GM23338 (cell line): ENCODE measurements at regions not wholly inside any gene's neighbourhood (a gene's known extent, or its start where the extent isn't known, plus 50 kb on each side); places are given as distances from the start of the nearest gene placed in this dataset.

Experiments used
- ATAC-seq: fragments of 200-7000 bp; cut with Tn5 transposase; 3 replicates; pipeline ENCODE4 v1.9.1; 2020
- DNase-seq: peaks from one replicate; pipeline ENCODE4 v3.0.0-alpha.2; 2015; ENCODE audit warnings: low spot score
- H2AFZ ChIP-seq: fragments of 200-600 bp; sonication (generic); 2 replicates; pipeline ENCODE4 v1.8.0; 2016; ENCODE audit warnings: antibody characterized with exemption, mild to moderate bottlenecking, moderate library complexity
- H3F3A ChIP-seq: fragments of 200-600 bp; sonication (generic); replicated peaks from 2 replicates; pipeline ENCODE4 v1.8.0; 2017; ENCODE audit warnings: antibody characterized with exemption, mixed run types, low read depth
- H3K27ac ChIP-seq: fragments of 200-600 bp; sonication (generic); 2 replicates; pipeline ENCODE4 v1.6.1; 2016; ENCODE audit warnings: low read depth
- H3K27me3 ChIP-seq: fragments of 200-600 bp; sonication (generic); 2 replicates; pipeline ENCODE4 v1.8.0; 2016; ENCODE audit warnings: mild to moderate bottlenecking, mixed run types, moderate library complexity; ENCODE audit not compliant: insufficient read depth
- H3K36me3 ChIP-seq: fragments of 200-600 bp; sonication (generic); 2 replicates; pipeline ENCODE4 v1.8.0; 2016; ENCODE audit warnings: mild to moderate bottlenecking; ENCODE audit not compliant: insufficient read depth
- H3K4me1 ChIP-seq: fragments of 200-600 bp; sonication (generic); 2 replicates; pipeline ENCODE4 v1.8.0; 2016; ENCODE audit warnings: mild to moderate bottlenecking, moderate library complexity; ENCODE audit not compliant: insufficient read depth
- H3K4me2 ChIP-seq: fragments of 200-600 bp; sonication (generic); 2 replicates; pipeline ENCODE4 v1.7.1; 2017; ENCODE audit warnings: mixed run types
- H3K4me3 ChIP-seq: fragments of 200-600 bp; sonication (generic); 2 replicates; pipeline ENCODE4 v1.6.1; 2016; ENCODE audit warnings: mixed run types
- H3K79me2 ChIP-seq: fragments of 200-600 bp; sonication (generic); replicated peaks from 2 replicates; pipeline ENCODE4 v1.8.0; 2017; ENCODE audit warnings: mild to moderate bottlenecking; ENCODE audit not compliant: insufficient read depth
- H3K9me2 ChIP-seq: fragments of 200-600 bp; sonication (generic); 2 replicates; pipeline ENCODE4 v1.8.0; 2017; ENCODE audit not compliant: insufficient read depth
- H4K20me1 ChIP-seq: fragments of 200-600 bp; sonication (generic); replicated peaks from 2 replicates; pipeline ENCODE4 v1.8.0; 2017; ENCODE audit warnings: mild to moderate bottlenecking; ENCODE audit not compliant: insufficient read depth
- H3K27ac Mint-ChIP-seq: 2 replicates; pipeline ENCODE4 v1.8.0; 2020; ENCODE audit warnings: inconsistent platforms, mild to moderate bottlenecking, moderate library complexity, mixed read lengths
- H3K27me3 Mint-ChIP-seq: 3 replicates; pipeline ENCODE4 v1.8.0; 2022; ENCODE audit warnings: low read depth, mild to moderate bottlenecking, moderate library complexity, mixed read lengths, inconsistent platforms; ENCODE audit not compliant: insufficient read depth, poor library complexity
- H3K36me3 Mint-ChIP-seq: 3 replicates; pipeline ENCODE4 v1.8.0; 2021; ENCODE audit warnings: low read depth, mild to moderate bottlenecking, inconsistent platforms, moderate library complexity, mixed read lengths
- H3K4me1 Mint-ChIP-seq: 3 replicates; pipeline ENCODE4 v1.8.0; 2020; ENCODE audit warnings: mild to moderate bottlenecking, inconsistent platforms, mixed read lengths
- H3K4me3 Mint-ChIP-seq: 3 replicates; pipeline ENCODE4 v1.8.0; 2021; ENCODE audit warnings: moderate library complexity, mild to moderate bottlenecking, inconsistent platforms, mixed read lengths
- H3K9me3 Mint-ChIP-seq: 3 replicates; pipeline ENCODE4 v1.8.0; 2020; ENCODE audit warnings: moderate library complexity, mild to moderate bottlenecking, inconsistent platforms, mixed read lengths
- CTCF ChIP-seq, 2 experiments: fragments of 200-600 bp in 1 of 2; sonication (generic) in 1 of 2; conservative IDR thresholded peaks; 2 replicates each; pipeline versions ENCODE4 v1.5.1 to v1.6.1; 2016 to 2017; ENCODE audit warnings: antibody characterized with exemption in 2 of 2, low read depth in 2 of 2, mild to moderate bottlenecking in 2 of 2, moderate library complexity in 1 of 2
- ETS1 ChIP-seq: IDR thresholded peaks from 2 replicates; pipeline ENCODE4 v1.6.1; 2016; ENCODE audit warnings: antibody characterized with exemption
- EZH2 ChIP-seq: fragments of 200-600 bp; sonication (generic); IDR thresholded peaks from one replicate; pipeline ENCODE4 v1.8.0; 2017; ENCODE audit warnings: antibody characterized with exemption, mild to moderate bottlenecking, low read depth; ENCODE audit not compliant: unreplicated experiment
- JUNB ChIP-seq: IDR thresholded peaks from one replicate; pipeline ENCODE4 v1.6.1; 2016; ENCODE audit warnings: antibody characterized with exemption; ENCODE audit not compliant: unreplicated experiment
- NANOG ChIP-seq: IDR thresholded peaks from 2 replicates; pipeline ENCODE4 v1.6.1; 2016; ENCODE audit warnings: antibody characterized with exemption, borderline replicate concordance
- POLR2AphosphoS5 ChIP-seq: IDR thresholded peaks from 2 replicates; pipeline ENCODE4 v1.6.1; 2016; ENCODE audit warnings: antibody characterized with exemption, low read depth
- REST ChIP-seq: IDR thresholded peaks from one replicate; pipeline ENCODE4 v1.6.1; 2018; ENCODE audit warnings: antibody characterized with exemption; ENCODE audit not compliant: unreplicated experiment
- STAT1 ChIP-seq: IDR thresholded peaks from one replicate; pipeline ENCODE4 v1.6.1; 2016; ENCODE audit warnings: antibody characterized with exemption; ENCODE audit not compliant: unreplicated experiment
- ZNF114 ChIP-seq: fragments of 250-450 bp; sonication (Bioruptor Pico); IDR thresholded peaks from 2 replicates; pipeline ENCODE4 v1.5.0; 2020; ENCODE audit warnings: mild to moderate bottlenecking, moderate library complexity
- ZNF331 ChIP-seq: fragments of 250-450 bp; sonication (Bioruptor Pico); IDR thresholded peaks from 2 replicates; pipeline ENCODE4 v1.5.0; 2020; ENCODE audit warnings: low read depth, mild to moderate bottlenecking, moderate library complexity
- ZNF462 ChIP-seq: fragments of 250-450 bp; sonication (Bioruptor Pico); IDR thresholded peaks from 2 replicates; pipeline ENCODE4 v1.5.0; 2020; ENCODE audit warnings: mild to moderate bottlenecking, moderate library complexity

- TF ChIP-seq REST (no peak), ZNF114 (no peak), JUNB (no peak), POLR2AphosphoS5 (no peak), CTCF (conservative IDR thresholded peaks at IDR 0.05; ENCODE audit: low read depth in 2 of 2) (no peak)
Observed at GRCh38 chr4:114200026-114200425, 220.6 kb upstream of the ARSJ start (continued).

- Histone ChIP-seq H3F3A (no peaks in the 10 kb centered on the region), H3K27ac (no peak overlapping the region), H4K20me1 (no peaks in the 10 kb centered on the region), H2AFZ (no peak overlapping the region), H3K4me3 (no peak overlapping the region), H3K4me2 (no peak overlapping the region), H3K36me3 (no peaks in the 10 kb centered on the region), H3K4me1 (no peaks in the 10 kb centered on the region), H3K27me3 (no peaks in the 10 kb centered on the region), H3K9me2 (no peaks in the 10 kb centered on the region), H3K79me2 (no peaks in the 10 kb centered on the region)
- H3K27ac Mint-ChIP-seq: no peak overlapping the region
- peaks cover 3% of the 10 kb centered on the region; the same call in 2 of the 3 replicates for H3K4me1 Mint-ChIP-seq
- DNase-seq (no peak), ATAC-seq (no peak)
- no peaks in the 10 kb centered on the region for H3K36me3 Mint-ChIP-seq
- H3K27me3 Mint-ChIP-seq: no peaks in the 10 kb centered on the region
- H3K4me3 Mint-ChIP-seq: no peak overlapping the region
- no peaks in the 10 kb centered on the region for H3K9me3 Mint-ChIP-seq
- no peak for TF ChIP-seq ETS1
- TF ChIP-seq STAT1: no peak
- TF ChIP-seq ZNF462 (CRISPR knock-in tag): no peak
- TF ChIP-seq ZNF331 (CRISPR knock-in tag): no peak
- no peak for TF ChIP-seq EZH2
- no peak for TF ChIP-seq NANOG
Observed at GRCh38 chr4:114205261-114205660, 225.8 kb upstream of the ARSJ start.
